SK-N-MC (cell line): ENCODE measurements at regions not wholly inside any gene's neighbourhood (a gene's known extent, or its start where the extent isn't known, plus 50 kb on each side); places are given as distances from the start of the nearest gene placed in this dataset.
A peak's percentile ranks its signal among the peaks of the same experiment; 100 is the strongest.

Experiments
- DNase-seq: peaks from one replicate; pipeline ENCODE4 v3.0.0-alpha.2; 2011; ENCODE audit warnings: low read depth, low spot score
- H3K27ac ChIP-seq: fragments of 200-600 bp; sonication (generic); 2 replicates; pipeline ENCODE4 v1.5.1; 2016; ENCODE audit warnings: mixed run types
- H3K36me3 ChIP-seq: fragments of 200-600 bp; sonication (generic); 2 replicates; pipeline ENCODE4 v1.6.1; 2017; ENCODE audit warnings: antibody characterized with exemption, low read length, mixed read lengths; ENCODE audit not compliant: insufficient read depth
- H3K4me3 ChIP-seq: fragments of 200-600 bp; sonication (generic); 2 replicates; pipeline ENCODE4 v1.5.1; 2016
- H3K9ac ChIP-seq: fragments of 200-600 bp; sonication (generic); 2 replicates; pipeline ENCODE4 v1.8.0; 2017; ENCODE audit warnings: mixed run types, mixed read lengths; ENCODE audit not compliant: insufficient read length
- H3K9me3 ChIP-seq: fragments of 200-600 bp; sonication (generic); 2 replicates; pipeline ENCODE4 v1.6.1; 2017; ENCODE audit warnings: low read depth, mild to moderate bottlenecking, antibody characterized with exemption, low read length, moderate library complexity, mixed read lengths
- EZH2 ChIP-seq: fragments of 200-600 bp; sonication (generic); IDR thresholded peaks from one replicate; pipeline ENCODE4 v1.6.1; 2017; ENCODE audit warnings: antibody characterized with exemption
- FOXP2 ChIP-seq: optimal IDR thresholded peaks from 2 replicates; pipeline ENCODE3; 2011; ENCODE audit warnings: mild to moderate bottlenecking, moderate library complexity; ENCODE audit not compliant: insufficient read depth; ENCODE audit errors: extremely low read length, control extremely low read depth
- POLR2AphosphoS5 ChIP-seq: IDR thresholded peaks from 2 replicates; pipeline ENCODE4 v1.6.1; 2012; ENCODE audit warnings: mild to moderate bottlenecking, low read depth, low read length, borderline replicate concordance

- H3K4me3 ChIP-seq = no peak overlapping the region
- no peak overlapping the region for H3K9ac ChIP-seq
- TF ChIP-seq EZH2 (no peak), POLR2AphosphoS5 (no peak), FOXP2 (no peak)
- H3K9me3 ChIP-seq = no peaks in the 10 kb centered on the region
- H3K27ac ChIP-seq = no peak overlapping the region
- H3K36me3 ChIP-seq = no peaks in the 10 kb centered on the region
- DNase-seq = no peak
These were observed 247.2 kb downstream of the EIPR1 start for GRCh38 chr2:3130444-3130843.

DNA sequence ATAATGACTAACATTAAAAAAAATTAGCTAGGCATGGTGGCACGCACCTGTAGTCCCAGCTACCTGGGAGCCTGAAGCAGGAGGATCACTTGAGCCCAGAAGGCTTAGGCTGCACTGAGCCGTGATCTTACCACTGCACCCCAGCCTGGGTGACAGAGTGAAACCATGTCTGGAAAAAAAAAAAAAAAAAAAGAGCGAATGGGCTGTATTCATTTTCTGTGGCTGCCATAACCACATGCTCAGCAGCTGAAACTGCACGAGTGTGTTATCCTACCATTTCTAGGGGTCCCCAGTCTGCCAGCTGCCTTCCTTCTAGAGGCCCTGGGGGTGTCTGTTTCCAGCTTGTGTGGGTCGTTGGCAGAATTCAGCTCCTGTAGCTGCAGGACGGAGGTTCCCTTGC, 247.8 kb downstream of the EIPR1 start:
- Histone ChIP-seq H3K36me3 (no peaks in the 10 kb centered on the region), H3K9me3 (no peaks in the 10 kb centered on the region), H3K4me3 (no peak overlapping the region), H3K9ac (no peak overlapping the region), H3K27ac (no peak overlapping the region)
- no peak for TF ChIP-seq POLR2AphosphoS5
- TF ChIP-seq FOXP2 = no peak
- TF ChIP-seq EZH2 = no peak
- DNase-seq = no peak

DNA sequence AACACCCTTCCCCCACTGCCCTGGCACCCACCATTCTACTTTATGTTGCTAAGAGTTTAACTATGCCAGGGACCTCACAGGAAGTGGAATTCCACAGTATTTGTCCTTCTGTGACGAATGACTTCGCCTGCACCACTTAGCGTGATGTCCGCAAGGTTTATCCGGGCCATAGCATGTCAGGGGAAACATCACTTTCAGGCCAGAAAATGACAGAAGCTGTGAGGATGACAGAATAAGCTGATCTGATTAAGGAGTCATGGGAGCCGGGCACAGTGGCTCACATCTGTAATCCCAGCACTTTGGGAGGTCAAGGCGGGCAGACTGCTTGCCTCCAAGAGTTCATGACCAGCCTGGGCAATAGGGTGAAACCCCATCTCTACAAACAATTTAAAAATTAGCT, 248.8 kb downstream of the EIPR1 start:
- Histone ChIP-seq H3K4me3 (no peak overlapping the region), H3K9me3 (no peaks in the 10 kb centered on the region), H3K36me3 (no peaks in the 10 kb centered on the region), H3K9ac (no peak overlapping the region), H3K27ac (no peak overlapping the region)
- no peak for DNase-seq
- no peak for TF ChIP-seq EZH2
- TF ChIP-seq FOXP2 = no peak
- TF ChIP-seq POLR2AphosphoS5 = no peak

GRCh38 chr2:3127710-3128109, 249.9 kb downstream of the EIPR1 start:
- H3K9me3 ChIP-seq = no peaks in the 10 kb centered on the region
- H3K27ac ChIP-seq = peak overlapping the region; percentile 23; the same call in 1 of the 2 replicates
- H3K9ac ChIP-seq = no peak overlapping the region

DNA sequence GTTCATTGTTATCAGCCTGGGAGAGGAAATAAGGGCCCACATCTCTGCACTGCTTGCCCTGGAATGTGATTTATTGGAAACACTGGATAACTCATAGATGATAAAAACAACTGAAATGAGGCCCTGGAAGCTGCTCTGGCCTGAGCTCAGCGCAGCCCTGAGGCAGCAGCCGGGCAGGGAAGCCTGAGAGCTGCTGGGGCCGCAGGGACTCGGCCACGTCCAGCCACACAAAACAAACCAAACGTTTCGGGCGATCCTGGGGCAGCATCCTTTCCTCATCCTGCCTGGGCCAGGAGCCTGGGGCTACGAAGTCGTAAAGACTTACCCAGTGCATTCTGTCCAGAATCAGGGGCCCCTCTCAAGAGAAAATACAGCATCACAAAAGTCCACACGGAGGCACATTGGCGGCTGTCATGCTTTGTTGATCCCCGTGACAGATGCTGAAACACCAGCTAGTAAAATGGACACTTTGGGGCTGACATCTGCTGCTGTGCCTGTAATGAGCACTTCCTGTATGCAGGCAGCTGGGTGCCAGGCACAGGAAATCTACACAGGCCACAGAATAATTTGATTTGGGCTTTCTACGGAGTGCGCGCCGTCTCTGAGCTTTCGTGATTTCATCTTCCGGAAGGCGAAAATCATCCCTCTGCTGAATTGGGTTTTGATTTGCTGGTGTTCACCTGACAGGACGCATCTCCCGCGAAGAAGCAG, 250.6 kb downstream of the EIPR1 start:
- Histone ChIP-seq H3K4me3 (peak overlapping the region; percentile 76), H3K9ac (peak overlapping the region; percentile 41), H3K27ac (peak overlapping the region; percentile 23; the same call in 1 of the 2 replicates), H3K9me3 (no peaks in the 10 kb centered on the region), H3K36me3 (no peaks in the 10 kb centered on the region)
- TF ChIP-seq FOXP2 (peak; percentile 85), EZH2 (no peak), POLR2AphosphoS5 (no peak)
- DNase-seq = peak; percentile 52

More at GRCh38 chr2:3127710-3128109, 249.9 kb downstream of the EIPR1 start:
- H3K4me3 ChIP-seq = peak overlapping the region; percentile 76
- no peak for DNase-seq
- no peaks in the 10 kb centered on the region for H3K36me3 ChIP-seq
- TF ChIP-seq POLR2AphosphoS5 (no peak), EZH2 (no peak), FOXP2 (no peak)

DNA sequence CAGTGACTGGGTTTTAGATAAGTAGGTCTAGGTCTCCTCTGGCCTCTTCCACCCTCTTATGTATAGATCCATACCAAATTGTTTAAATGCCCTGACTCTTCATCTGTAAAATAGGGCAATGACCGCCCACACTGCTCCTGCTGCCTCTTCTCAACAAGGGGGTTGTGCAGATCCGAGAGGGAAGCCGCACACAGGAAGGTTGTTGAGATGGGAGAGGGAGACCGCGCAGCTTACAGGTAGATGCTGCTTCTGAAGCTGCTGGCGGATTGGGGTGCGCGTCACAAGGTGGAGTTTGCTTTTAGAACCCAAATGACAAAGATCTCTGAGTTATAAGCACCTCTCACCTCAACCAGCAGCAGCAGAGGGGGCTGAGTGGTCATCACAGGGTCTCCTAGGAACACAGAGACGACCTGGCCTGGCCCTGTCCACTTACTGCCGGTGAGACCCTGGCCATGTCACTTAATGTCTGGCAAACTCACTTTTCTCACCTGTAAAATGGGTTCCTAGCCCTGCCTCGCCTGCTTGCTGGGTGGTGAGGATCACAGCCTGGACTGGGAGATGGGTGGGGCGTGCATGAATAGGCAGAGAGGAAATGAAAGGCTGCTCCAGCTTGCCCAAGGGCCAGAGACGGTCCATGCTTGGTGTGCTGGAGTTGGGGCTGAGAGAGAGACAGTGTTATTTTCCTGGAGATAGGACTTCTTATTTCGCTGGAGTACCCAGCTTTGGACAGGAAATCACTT, 251.3 kb downstream of the EIPR1 start:
- Histone ChIP-seq H3K4me3 (peak overlapping the region; percentile 76; the same call in 1 of the 2 replicates), H3K36me3 (no peaks in the 10 kb centered on the region), H3K9ac (no peak overlapping the region), H3K9me3 (no peaks in the 10 kb centered on the region), H3K27ac (no peak overlapping the region)
- DNase-seq = no peak
- TF ChIP-seq FOXP2 = no peak
- no peak for TF ChIP-seq EZH2

- Histone ChIP-seq H3K4me3 (no peak overlapping the region), H3K9ac (no peak overlapping the region), H3K27ac (no peak overlapping the region), H3K36me3 (no peaks in the 10 kb centered on the region), H3K9me3 (no peaks in the 10 kb centered on the region)
- DNase-seq = no peak
- no peak for TF ChIP-seq FOXP2
- TF ChIP-seq POLR2AphosphoS5 = no peak
- no peak for TF ChIP-seq EZH2
These were observed 251.9 kb downstream of the EIPR1 start for GRCh38 chr2:3125761-3126130.

GRCh38 chr2:3125001-3125760, 252.4 kb downstream of the EIPR1 start:
- Histone ChIP-seq H3K9me3 (no peaks in the 10 kb centered on the region), H3K27ac (no peak overlapping the region), H3K9ac (no peak overlapping the region), H3K4me3 (no peak overlapping the region), H3K36me3 (no peaks in the 10 kb centered on the region)
- no peak for TF ChIP-seq FOXP2
- TF ChIP-seq EZH2 = no peak
- no peak for TF ChIP-seq POLR2AphosphoS5
- no peak for DNase-seq
